ENCODE measurements at regions not wholly inside any gene's neighbourhood (a gene's known extent, or its start where the extent isn't known, plus 50 kb on each side); places are given as distances from the start of the nearest gene placed in this dataset.

DNA sequence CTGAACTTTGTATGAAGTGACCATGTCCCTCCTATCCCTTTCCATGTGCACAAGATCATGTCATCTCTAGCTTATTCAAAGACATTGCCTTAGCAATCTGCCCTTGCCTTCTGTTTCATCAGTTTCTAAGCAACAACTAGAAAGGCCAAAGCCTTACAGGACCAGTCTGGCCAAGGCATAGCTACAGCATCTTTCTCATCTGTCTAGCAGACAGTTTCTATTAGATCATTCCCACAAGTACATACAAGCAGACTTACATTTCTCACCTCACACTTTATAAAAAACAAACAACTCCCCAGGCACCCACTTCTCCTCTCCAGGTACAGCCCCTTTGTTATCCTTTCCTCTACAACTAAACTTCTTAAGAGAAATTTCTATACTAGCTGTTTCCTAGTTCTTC lies 188.7 kb upstream of the AADAT start:
- DNase-seq (no peak), FAIRE-seq (no peak)
- Histone ChIP-seq H3K9me3 (ENCODE audit: control insufficient read depth in 2 of 3, insufficient read depth in 1 of 3, low read length in 3 of 3) (no peaks in the 10 kb centered on the region), H3K27me3 (ENCODE audit: control insufficient read depth, insufficient read depth, low read length) (no peaks in the 10 kb centered on the region), H3K9ac (ENCODE audit: low read length in 3 of 3) (no peak overlapping the region), H3K36me3 (ENCODE audit: control insufficient read depth in 2 of 3, insufficient read depth in 3 of 3, low read length in 3 of 3) (no peaks in the 10 kb centered on the region), H3K4me3 (ENCODE audit: low read length in 3 of 3) (no peak overlapping the region), H3K27ac (ENCODE audit: low read depth in 2 of 2, low read length in 2 of 2) (no peak overlapping the region), H3K4me1 (ENCODE audit: control insufficient read depth in 2 of 3, insufficient read depth in 2 of 3, low read depth in 1 of 3, low read length in 3 of 3) (no peaks in the 10 kb centered on the region)
- TF ChIP-seq, protein P1, sequence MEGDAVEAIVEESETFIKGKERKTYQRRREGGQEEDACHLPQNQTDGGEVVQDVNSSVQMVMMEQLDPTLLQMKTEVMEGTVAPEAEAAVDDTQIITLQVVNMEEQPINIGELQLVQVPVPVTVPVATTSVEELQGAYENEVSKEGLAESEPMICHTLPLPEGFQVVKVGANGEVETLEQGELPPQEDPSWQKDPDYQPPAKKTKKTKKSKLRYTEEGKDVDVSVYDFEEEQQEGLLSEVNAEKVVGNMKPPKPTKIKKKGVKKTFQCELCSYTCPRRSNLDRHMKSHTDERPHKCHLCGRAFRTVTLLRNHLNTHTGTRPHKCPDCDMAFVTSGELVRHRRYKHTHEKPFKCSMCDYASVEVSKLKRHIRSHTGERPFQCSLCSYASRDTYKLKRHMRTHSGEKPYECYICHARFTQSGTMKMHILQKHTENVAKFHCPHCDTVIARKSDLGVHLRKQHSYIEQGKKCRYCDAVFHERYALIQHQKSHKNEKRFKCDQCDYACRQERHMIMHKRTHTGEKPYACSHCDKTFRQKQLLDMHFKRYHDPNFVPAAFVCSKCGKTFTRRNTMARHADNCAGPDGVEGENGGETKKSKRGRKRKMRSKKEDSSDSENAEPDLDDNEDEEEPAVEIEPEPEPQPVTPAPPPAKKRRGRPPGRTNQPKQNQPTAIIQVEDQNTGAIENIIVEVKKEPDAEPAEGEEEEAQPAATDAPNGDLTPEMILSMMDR (IDR thresholded peaks at IDR 0.05; ENCODE audit: borderline replicate concordance, extremely low read depth, insufficient read depth) = no peak
- intact Hi-C loops (cut with DNase I) = no loop called here

- Histone ChIP-seq H3K9ac (ENCODE audit: low read length in 3 of 3) (no peak overlapping the region), H3K4me3 (ENCODE audit: low read length in 3 of 3) (no peak overlapping the region), H3K27ac (ENCODE audit: low read depth in 2 of 2, low read length in 2 of 2) (no peak overlapping the region), H3K36me3 (ENCODE audit: control insufficient read depth in 2 of 3, insufficient read depth in 3 of 3, low read length in 3 of 3) (no peaks in the 10 kb centered on the region), H3K27me3 (ENCODE audit: control insufficient read depth, insufficient read depth, low read length) (no peaks in the 10 kb centered on the region), H3K9me3 (ENCODE audit: control insufficient read depth in 2 of 3, insufficient read depth in 1 of 3, low read length in 3 of 3) (no peaks in the 10 kb centered on the region), H3K4me1 (ENCODE audit: control insufficient read depth in 2 of 3, insufficient read depth in 2 of 3, low read depth in 1 of 3, low read length in 3 of 3) (no peaks in the 10 kb centered on the region)
- intact Hi-C loops (cut with DNase I) = no loop called here
- FAIRE-seq = no peak
- no peak for DNase-seq
- TF ChIP-seq, protein P1 (IDR thresholded peaks at IDR 0.05; ENCODE audit: borderline replicate concordance, extremely low read depth, insufficient read depth) = no peak
These were observed 184.9 kb upstream of the AADAT start for GRCh38 chr4:170274616-170275015.

- intact Hi-C loops (cut with DNase I) = no loop called here
- Histone ChIP-seq H3K4me1 (ENCODE audit: control insufficient read depth in 2 of 3, insufficient read depth in 2 of 3, low read depth in 1 of 3, low read length in 3 of 3) (no peaks in the 10 kb centered on the region), H3K27me3 (ENCODE audit: control insufficient read depth, insufficient read depth, low read length) (no peaks in the 10 kb centered on the region), H3K36me3 (ENCODE audit: control insufficient read depth in 2 of 3, insufficient read depth in 3 of 3, low read length in 3 of 3) (no peaks in the 10 kb centered on the region), H3K4me3 (ENCODE audit: low read length in 3 of 3) (no peak overlapping the region), H3K9ac (ENCODE audit: low read length in 3 of 3) (no peak overlapping the region), H3K27ac (ENCODE audit: low read depth in 2 of 2, low read length in 2 of 2) (no peak overlapping the region), H3K9me3 (ENCODE audit: control insufficient read depth in 2 of 3, insufficient read depth in 1 of 3, low read length in 3 of 3) (no peaks in the 10 kb centered on the region)
- TF ChIP-seq, protein P1 (IDR thresholded peaks at IDR 0.05; ENCODE audit: borderline replicate concordance, extremely low read depth, insufficient read depth) = no peak
- no peak for FAIRE-seq
- peak in 2 of 5 donors; percentile 21 to 34 for DNase-seq
These were observed 183.2 kb upstream of the AADAT start for GRCh38 chr4:170272959-170273358.

DNA sequence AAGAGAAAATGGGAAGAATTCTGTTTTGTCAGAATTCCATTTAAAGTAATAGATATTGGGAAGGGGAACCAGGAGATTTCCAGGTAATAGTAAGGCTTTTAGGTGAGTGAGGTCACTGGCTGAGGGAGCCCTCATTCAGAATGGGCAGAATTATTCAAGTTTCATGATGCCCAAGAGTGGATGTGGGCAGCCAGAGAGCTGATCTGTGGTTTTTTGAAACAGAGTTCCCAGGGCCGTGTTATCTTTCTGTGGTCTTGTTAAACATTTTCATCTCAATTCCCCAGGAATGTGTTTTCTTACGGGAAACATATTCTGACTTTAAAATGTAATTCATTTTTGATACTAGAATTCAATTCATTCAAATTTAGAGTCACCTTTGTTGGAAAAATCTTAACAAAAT lies 182.0 kb upstream of the AADAT start:
- intact Hi-C loops (cut with DNase I) = no loop called here
- TF ChIP-seq, protein P1 (IDR thresholded peaks at IDR 0.05; ENCODE audit: borderline replicate concordance, extremely low read depth, insufficient read depth) = no peak
- DNase-seq (no peak), FAIRE-seq (no peak)
- Histone ChIP-seq H3K4me3 (ENCODE audit: low read length in 3 of 3) (no peak overlapping the region), H3K27me3 (ENCODE audit: control insufficient read depth, insufficient read depth, low read length) (no peaks in the 10 kb centered on the region), H3K9ac (ENCODE audit: low read length in 3 of 3) (no peak overlapping the region), H3K4me1 (ENCODE audit: control insufficient read depth in 2 of 3, insufficient read depth in 2 of 3, low read depth in 1 of 3, low read length in 3 of 3) (no peaks in the 10 kb centered on the region), H3K9me3 (ENCODE audit: control insufficient read depth in 2 of 3, insufficient read depth in 1 of 3, low read length in 3 of 3) (no peaks in the 10 kb centered on the region), H3K36me3 (ENCODE audit: control insufficient read depth in 2 of 3, insufficient read depth in 3 of 3, low read length in 3 of 3) (no peaks in the 10 kb centered on the region), H3K27ac (ENCODE audit: low read depth in 2 of 2, low read length in 2 of 2) (no peak overlapping the region)

Data from kidney (tissue), 13 donors.